GM12864 (cell line): ENCODE measurements at regions not wholly inside any gene's neighbourhood (a gene's known extent, or its start where the extent isn't known, plus 50 kb on each side); places are given as distances from the start of the nearest gene placed in this dataset.
"Not testable (repeated sequence)": the region's sequence is repeated elsewhere in the genome, so short reads cannot be mapped to it uniquely, and the experiment has no call there.

Experiments used
- DNase-seq: peaks from one replicate; pipeline ENCODE4 v3.0.0-alpha.2; 2011; ENCODE audit warnings: low read depth
- H3K4me3 ChIP-seq: 2 replicates; pipeline ENCODE4 v1.5.1; 2011; ENCODE audit warnings: mild to moderate bottlenecking, low read depth, low read length, control low read depth
- CTCF ChIP-seq: IDR thresholded peaks from 2 replicates; pipeline ENCODE4 v1.5.1; 2011; ENCODE audit warnings: low read depth, mild to moderate bottlenecking, moderate library complexity, low read length, control low read depth, inconsistent platforms; ENCODE audit errors: missing control alignments

- TF ChIP-seq CTCF: no peak
- DNase-seq: no peak
- no peak overlapping the region for H3K4me3 ChIP-seq
Observed at GRCh38 chr5:91794856-91795548, 411.9 kb upstream of the ARRDC3 start.

GRCh38 chr5:91794455-91794854 lies 411.3 kb upstream of the ARRDC3 start:
- no peak for TF ChIP-seq CTCF
- DNase-seq: no peak
- H3K4me3 ChIP-seq: no peak overlapping the region

GRCh38 chr5:91787718-91788117 lies 404.6 kb upstream of the ARRDC3 start:
- TF ChIP-seq CTCF: no peak
- no peak for DNase-seq
- no peak overlapping the region for H3K4me3 ChIP-seq

- no peak for DNase-seq
- no peak for TF ChIP-seq CTCF
- no peak overlapping the region for H3K4me3 ChIP-seq
Observed at GRCh38 chr5:91777671-91778070, 394.6 kb upstream of the ARRDC3 start.

- H3K4me3 ChIP-seq: no peak overlapping the region
- DNase-seq: no peak
- TF ChIP-seq CTCF: no peak
Observed at GRCh38 chr5:91776249-91776648, 393.1 kb upstream of the ARRDC3 start.

GRCh38 chr5:91770400-91770799 lies 387.3 kb upstream of the ARRDC3 start:
- TF ChIP-seq CTCF: no peak
- no peak overlapping the region for H3K4me3 ChIP-seq
- DNase-seq: no peak

GRCh38 chr5:91757383-91757782 lies 374.3 kb upstream of the ARRDC3 start:
- H3K4me3 ChIP-seq, DNase-seq: not testable (repeated sequence)
